ENCODE measurements at regions not wholly inside any gene's neighbourhood (a gene's known extent, or its start where the extent isn't known, plus 50 kb on each side); places are given as distances from the start of the nearest gene placed in this dataset.

GRCh38 chr7:106551936-106552335 lies 109.0 kb downstream of the CCDC71L start:
- TF ChIP-seq TAF1 (IDR thresholded peaks at IDR 0.05; ENCODE audit: low read depth, low read length) (no peak), POLR2A (IDR thresholded peaks at IDR 0.05; ENCODE audit: low read depth, low read length) (no peak), SPI1 (IDR thresholded peaks at IDR 0.05; ENCODE audit: low read depth, low read length) (no peak)

Measured in GM12891 (cell line).